CD4-positive, alpha-beta T cell treated with Interferon gamma for 1 hour (primary cell): ENCODE measurements at regions not wholly inside any gene's neighbourhood (a gene's known extent, or its start where the extent isn't known, plus 50 kb on each side); places are given as distances from the start of the nearest gene placed in this dataset.
"Not testable (repeated sequence)": the region's sequence is repeated elsewhere in the genome, so short reads cannot be mapped to it uniquely, and the experiment has no call there.

Experiments used
- DNase-seq: peaks from one replicate; pipeline ENCODE4 v3.0.0-alpha.2; 2020

- no peak for DNase-seq
These were observed 549.4 kb upstream of the SALL3 start for GRCh38 chr18:78430131-78430758.

GRCh38 chr18:78431606-78432005 lies 548.0 kb upstream of the SALL3 start:
- no peak for DNase-seq

- DNase-seq, result no peak
These were observed 546.1 kb upstream of the SALL3 start for GRCh38 chr18:78433562-78433961.

- no peak for DNase-seq
These were observed 543.5 kb upstream of the SALL3 start for GRCh38 chr18:78436110-78436509.

GRCh38 chr18:78438235-78438634 lies 541.4 kb upstream of the SALL3 start:
- DNase-seq, result not testable (repeated sequence)

GRCh38 chr18:78445880-78446279 lies 533.7 kb upstream of the SALL3 start:
- DNase-seq, result no peak

- DNase-seq, result no peak
These were observed 532.4 kb upstream of the SALL3 start for GRCh38 chr18:78447211-78447610.

- DNase-seq, result no peak
These were observed 531.5 kb upstream of the SALL3 start for GRCh38 chr18:78448106-78448505.

- no peak for DNase-seq
These were observed 531.0 kb upstream of the SALL3 start for GRCh38 chr18:78448591-78448990.

GRCh38 chr18:78454221-78454620 lies 525.4 kb upstream of the SALL3 start:
- no peak for DNase-seq

GRCh38 chr18:78455386-78455785 lies 524.2 kb upstream of the SALL3 start:
- no peak for DNase-seq

GRCh38 chr18:78457011-78457410 lies 522.6 kb upstream of the SALL3 start:
- no peak for DNase-seq

GRCh38 chr18:78457731-78458130 lies 521.9 kb upstream of the SALL3 start:
- no peak for DNase-seq

- DNase-seq, result no peak
These were observed 521.3 kb upstream of the SALL3 start for GRCh38 chr18:78458356-78458755.

GRCh38 chr18:78459668-78460067 lies 520.0 kb upstream of the SALL3 start:
- DNase-seq, result no peak

GRCh38 chr18:78460558-78460957 lies 519.1 kb upstream of the SALL3 start:
- DNase-seq, result no peak

GRCh38 chr18:78473563-78473962 lies 506.1 kb upstream of the SALL3 start:
- DNase-seq, result no peak

GRCh38 chr18:78477840-78478239 lies 501.8 kb upstream of the SALL3 start:
- no peak for DNase-seq

GRCh38 chr18:78479443-78479842 lies 500.2 kb upstream of the SALL3 start:
- DNase-seq, result no peak

- DNase-seq, result no peak
These were observed 499.2 kb upstream of the SALL3 start for GRCh38 chr18:78480262-78481054.

GRCh38 chr18:78482378-78482777 lies 497.2 kb upstream of the SALL3 start:
- DNase-seq, result no peak

- no peak for DNase-seq
These were observed 492.0 kb upstream of the SALL3 start for GRCh38 chr18:78487649-78488048.

- no peak for DNase-seq
These were observed 487.4 kb upstream of the SALL3 start for GRCh38 chr18:78492064-78492812.

- DNase-seq, result no peak
These were observed 486.7 kb upstream of the SALL3 start for GRCh38 chr18:78492813-78493371.
